NCI-H1436 (cell line): ENCODE measurements at regions not wholly inside any gene's neighbourhood (a gene's known extent, or its start where the extent isn't known, plus 50 kb on each side); places are given as distances from the start of the nearest gene placed in this dataset.
"Not testable (repeated sequence)": the region's sequence is repeated elsewhere in the genome, so short reads cannot be mapped to it uniquely, and the experiment has no call there.

Experiments
- DNase-seq: peaks from one replicate; lab custom pipeline; 2025; lab: John Stamatoyannopoulos, UW

DNA sequence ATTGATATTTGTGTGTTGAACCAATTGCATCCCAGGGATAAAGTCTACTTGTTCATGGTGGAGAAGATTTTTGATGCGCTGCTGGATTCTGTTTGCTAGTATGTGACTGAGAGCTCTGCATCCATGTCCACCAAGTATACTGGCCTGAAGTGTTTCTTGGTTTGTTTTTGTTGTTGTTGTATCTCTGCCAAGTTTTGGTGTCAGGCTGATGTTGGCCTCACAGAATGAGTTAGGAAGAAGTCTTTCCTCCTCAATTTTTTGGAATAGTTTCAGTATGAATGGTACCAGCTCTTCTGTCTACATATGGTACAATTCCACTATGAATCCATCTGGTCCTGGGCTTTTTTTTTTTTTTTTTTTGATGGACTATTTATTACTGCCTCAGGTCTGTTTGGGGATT is 50.9 kb upstream of the OSTN start:
- DNase-seq, result no peak

DNA sequence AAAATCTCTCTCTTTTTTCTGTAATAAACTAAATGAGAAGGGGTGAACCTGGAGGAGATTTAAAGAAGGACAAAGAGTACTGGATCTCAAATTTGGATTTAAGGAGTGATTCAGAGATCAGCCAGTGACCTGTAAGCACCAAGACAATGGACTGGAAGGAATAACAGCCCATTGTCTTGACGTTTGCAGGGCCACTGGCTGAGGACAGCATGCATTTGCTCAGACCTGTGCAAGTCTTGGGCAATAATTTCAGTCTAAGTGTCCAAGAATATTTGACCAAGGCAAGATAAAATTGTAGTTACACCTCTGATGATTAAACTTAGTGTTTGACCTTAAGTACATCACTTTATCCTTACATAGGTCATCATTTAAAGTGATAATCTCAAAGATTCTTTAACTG is 55.8 kb upstream of the OSTN start:
- no peak for DNase-seq

- no peak for DNase-seq
Measured at GRCh38 chr3:191141728-191142127, 57.3 kb upstream of the OSTN start.

DNA sequence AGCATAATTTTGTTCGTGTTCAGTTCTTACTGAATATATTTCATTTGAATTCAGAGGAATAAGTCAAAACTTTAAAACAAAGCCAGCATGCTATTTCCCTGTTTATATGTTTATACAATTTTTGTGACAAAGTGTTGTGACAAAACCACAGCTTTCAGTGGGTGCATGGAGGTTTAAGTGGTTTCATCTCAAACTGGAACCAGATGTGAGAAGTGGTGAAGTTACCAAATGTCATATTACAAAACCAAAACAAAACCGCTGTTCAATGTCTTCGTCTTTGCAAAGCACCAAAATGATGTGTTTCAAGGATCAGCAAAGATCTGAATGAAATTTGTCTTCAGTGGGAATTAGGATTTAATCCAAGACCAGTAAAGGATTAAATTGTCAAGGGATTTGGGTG is 59.3 kb upstream of the OSTN start:
- no peak for DNase-seq

DNA sequence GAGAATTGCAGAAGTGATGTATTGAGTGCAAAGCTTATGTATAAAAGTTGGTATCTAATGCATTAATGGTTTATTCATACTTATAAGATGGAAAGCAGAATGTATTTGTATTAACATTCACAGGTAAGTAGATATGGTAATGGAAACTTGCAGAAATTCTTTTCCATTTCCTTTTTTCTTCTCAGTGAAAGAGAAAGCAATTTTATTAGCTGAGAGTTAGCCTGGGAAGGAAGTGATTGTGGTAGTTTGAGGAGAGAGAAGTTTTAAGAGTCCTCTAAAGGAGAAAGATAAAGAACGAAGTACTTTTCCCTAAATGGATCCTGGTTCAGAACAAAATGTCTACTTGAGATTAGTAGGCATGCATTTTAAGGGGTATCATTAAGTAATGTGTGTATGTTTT is 60.1 kb upstream of the OSTN start:
- no peak for DNase-seq

DNA sequence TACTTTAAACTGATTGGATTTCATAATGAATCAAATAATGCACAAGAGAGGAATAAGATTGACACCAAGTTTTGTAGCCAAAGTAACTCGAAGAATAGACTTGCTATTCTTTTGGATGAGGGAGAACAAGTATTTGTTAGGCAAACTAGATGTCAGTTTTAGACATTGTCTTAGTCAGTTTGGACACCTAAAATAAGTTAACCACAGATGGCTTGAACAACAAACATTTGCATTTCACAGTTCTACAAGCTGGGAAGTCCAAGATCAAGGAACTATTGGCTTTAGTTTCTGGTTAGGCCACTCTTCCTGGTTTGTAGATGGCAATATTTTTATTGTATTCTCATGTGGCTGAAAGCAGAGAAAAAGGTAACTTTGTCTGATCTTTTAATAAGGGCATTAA is 61.3 kb upstream of the OSTN start:
- no peak for DNase-seq

DNA sequence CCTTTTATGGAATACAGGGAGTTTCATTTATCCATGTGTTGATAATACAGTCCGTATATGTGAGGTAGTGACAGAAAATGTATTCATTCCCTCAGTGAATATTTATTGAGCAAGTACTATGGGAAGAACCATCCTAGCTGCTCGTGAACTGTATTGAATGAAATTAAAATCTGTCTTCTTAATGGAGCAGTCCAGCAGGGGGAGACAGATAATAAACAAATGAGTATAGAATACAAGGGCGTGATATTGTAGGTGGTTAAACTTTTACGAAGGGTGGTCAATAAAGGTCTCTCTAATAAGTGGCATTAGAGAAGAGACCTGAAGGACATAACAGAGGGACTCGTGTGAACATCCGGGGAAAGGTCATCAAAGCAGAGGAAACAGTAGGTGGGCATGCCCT is 62.7 kb upstream of the OSTN start:
- DNase-seq, result no peak

- no peak for DNase-seq
Measured at GRCh38 chr3:191135175-191135574, 63.9 kb upstream of the OSTN start.

DNA sequence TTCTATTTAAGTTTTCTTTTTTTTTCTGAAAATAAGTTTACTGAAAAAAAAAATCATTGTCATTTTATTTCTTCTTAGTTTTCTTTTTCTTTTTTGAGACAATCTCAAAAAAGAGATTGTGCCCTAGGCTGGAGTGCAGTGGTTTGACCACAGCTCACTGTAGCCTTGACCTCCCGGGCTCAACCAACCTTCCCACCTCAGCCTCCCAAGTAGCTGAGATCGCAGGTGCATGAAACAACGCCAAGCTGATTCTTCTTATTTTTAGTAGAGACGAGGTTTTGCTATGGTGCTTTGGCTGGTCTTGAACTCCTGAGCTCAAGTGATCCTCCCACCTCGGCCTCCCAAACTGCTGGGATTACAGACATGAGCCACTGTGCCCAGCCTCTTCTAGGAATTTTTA is 65.7 kb upstream of the OSTN start:
- DNase-seq, result no peak

DNA sequence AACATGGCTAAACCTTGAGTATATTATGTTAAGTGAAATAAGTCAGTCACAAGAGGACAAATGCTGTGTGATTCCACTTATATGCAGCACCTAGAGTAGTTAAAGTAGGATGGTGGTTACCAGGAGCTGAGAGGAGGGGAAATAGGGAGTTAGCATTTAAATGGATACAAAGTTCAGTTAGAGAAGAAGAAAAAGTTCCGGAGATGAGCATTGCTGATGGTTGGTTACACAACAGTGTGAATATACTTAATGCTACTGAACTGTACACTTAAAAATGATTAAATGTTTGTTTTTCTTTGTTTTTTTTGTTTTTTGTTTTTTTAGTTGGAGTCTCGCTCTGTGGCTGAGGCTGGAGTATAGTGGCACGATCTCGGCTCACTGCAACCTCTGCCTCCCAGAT is 67.7 kb upstream of the OSTN start:
- no peak for DNase-seq

- DNase-seq, result not testable (repeated sequence)
Measured at GRCh38 chr3:191124891-191125290, 74.2 kb upstream of the OSTN start.

DNA sequence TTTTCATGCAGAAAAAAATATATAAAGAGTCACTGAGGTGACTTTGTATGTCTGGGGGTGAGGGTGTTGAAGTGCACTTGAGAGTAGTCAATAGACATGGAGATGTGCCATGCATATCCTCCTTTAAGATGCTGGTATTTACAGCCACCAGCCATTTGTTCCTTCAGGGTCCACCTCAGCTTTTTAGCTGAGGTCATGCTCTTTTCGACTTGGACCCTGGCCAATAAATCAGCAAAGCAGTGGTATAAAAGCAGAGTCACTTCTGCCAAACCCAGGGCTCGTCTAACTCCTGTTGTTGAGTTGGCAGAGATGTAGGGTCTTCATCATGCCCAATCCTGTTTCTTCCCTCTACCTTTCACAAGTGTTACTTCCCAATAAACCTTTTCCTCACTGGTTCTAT is 75.1 kb upstream of the OSTN start:
- no peak for DNase-seq

DNA sequence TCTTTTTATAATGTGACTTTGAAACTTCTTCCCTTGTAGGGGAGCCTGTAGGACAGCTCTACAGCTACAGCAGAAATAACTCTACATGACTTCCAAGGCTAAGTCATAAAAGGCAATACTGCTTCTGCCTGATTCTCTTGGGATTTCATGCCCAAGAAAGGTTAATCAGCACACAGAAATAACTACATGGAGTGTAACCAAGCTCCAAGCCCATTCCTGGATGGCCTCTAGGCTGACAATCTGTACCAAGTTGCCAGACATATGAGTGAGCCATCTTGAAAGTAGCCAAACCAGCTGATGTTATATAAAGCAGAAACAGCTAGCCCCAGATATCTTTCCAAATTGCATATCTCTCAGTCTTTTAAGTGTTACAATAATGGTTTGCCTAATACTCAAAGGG is 75.8 kb upstream of the OSTN start:
- no peak for DNase-seq

DNA sequence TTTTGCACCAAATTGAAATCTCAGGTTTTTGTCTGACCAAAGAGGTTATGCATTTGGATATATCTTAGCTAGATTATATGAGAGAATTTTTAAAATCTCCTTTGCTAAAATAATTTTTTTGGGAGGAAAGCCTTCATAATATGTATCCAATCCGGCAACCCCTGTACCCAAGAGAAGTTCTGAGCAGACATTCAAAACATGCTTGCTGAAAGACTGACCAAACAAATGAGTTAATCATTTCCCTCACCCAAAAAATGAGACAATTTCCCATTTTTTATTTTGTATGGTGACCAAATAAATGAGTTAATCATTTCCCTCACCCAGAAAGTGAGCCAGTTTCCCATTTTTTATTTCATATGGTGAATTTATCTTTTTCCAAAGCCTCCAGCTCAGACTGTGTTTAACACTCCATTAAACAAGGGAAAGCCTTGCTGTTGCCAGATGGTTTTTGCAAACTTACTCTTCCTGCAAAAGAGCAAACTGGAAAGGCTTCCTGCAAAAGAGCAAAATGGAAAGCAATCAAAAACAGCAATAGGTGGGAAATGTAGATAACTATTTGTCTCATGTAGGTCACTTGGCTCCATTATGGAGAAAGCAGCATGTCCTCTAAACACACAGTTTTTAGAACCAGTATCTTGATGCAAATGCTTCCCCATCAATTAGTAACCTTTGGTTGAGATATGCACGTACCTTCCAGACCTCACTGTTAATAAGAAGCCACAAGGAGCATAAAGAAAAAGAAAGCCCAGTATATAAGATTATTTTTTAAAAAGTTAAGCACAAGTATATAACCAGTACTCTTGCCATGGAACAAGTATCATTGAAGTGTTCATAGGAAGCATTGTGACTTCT is 78.4 kb upstream of the OSTN start:
- DNase-seq, result no peak

DNA sequence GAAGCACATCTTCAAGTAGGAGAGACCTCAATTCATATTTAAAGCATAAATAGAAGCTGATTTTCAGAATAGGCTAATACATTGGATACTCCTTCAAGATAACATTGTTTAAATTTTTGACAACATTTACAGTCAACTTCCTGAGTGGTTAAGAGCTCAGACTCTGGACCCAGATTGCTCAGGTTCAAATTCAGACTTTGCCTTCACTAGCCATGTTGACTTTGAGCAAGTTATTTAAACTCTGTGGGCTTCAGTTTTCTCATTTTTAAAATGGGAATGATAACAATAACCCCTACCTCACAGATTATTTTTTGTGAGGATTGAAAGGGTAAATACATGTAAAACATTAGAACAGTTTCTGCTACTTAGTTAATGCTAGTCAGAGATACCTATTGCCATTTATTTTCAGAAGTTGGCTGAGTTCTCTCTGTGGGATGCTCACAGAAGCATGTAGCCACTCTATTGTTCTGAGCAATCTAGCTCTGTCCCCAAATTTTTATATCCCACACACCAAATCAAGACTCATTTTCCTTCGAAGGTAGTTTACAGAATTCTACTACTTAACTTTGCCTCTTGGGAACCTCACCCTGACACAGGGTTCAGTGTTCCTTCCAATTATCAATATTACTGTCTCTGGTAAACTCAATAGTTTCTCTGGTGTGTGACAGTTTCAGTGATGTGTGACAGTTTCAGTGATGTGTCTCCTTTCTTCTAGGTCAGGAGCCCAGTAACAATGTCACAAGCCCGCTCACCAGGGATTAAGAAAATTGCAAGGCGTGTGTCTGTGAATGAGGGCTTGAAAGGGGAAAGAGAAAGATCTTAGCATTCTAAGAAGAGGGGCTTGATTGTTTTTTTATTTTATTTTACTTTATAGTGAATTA is 79.4 kb upstream of the OSTN start:
- DNase-seq, result no peak

DNA sequence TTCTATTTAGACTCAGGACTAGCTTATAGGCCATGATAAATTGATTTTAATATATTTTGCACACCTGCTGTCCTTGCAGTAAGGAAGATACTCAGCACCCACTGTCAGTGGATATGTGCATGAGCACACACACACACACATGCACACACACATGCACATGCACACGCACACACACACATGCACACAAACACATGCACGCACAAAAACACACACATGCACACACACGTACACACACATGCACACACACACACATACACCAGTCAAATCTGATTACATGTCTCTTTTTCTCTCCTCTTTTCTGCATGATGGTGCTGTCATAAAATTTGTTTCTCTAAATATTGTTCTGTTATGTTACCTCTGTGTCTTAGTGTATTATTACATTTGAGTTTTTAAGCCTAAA is 87.3 kb upstream of the OSTN start:
- no peak for DNase-seq

DNA sequence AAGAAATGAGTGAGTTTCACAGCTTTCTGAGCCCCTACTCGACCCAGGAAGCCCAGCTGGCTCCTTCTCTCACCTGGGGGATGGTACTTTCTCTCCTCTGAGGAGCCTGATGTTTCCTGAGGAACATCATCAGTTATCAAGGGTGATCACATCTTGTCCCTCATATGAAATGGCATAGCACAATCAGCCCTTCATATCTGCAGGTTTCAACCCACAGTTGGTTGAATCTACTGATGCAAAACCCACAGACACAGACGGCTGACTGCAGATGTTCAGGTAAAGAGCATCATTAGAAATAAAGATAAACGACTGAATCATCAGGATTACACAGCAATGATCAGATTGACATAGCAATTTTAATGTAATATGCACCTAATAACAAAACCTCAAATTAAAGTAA is 93.6 kb upstream of the OSTN start:
- no peak for DNase-seq

DNA sequence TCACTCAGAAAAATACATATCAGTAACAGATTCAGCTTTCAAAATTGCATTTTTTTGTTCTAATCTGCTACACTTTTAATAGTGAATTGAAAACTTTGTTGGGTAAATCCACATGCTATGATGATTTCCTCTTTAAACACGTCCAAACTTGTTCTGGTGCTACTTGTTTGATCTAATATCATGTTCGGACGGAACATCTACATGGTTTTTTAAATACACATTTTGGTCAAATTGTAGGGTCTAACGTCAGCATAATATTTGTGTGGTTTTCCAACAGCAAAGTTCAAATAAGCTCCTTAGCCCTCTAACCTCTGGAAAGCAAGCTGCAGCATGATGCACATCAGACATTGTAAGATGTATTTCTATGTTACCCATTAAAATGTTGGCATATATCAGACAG is 98.5 kb upstream of the OSTN start:
- DNase-seq, result no peak

GRCh38 chr3:191094057-191094845 is 104.8 kb upstream of the OSTN start:
- no peak for DNase-seq

DNA sequence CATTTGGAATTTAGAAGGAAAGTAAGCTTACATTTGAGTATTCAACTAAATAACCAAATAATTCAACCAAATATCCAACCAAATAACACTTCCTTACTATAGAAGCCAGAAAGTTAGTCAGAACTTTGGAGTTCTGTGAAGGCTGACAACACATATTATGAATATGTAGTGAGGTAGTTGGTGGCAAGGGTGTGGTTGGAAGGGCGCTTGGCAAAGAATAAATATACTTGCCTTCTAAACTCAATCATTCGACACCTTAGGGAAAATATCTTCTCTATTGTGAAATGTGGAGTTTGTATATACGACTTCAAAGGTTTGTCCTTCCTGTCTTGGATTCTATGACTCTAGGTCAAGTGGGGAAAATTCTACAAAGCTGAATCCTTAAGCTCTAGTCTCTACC is 111.7 kb upstream of the OSTN start:
- no peak for DNase-seq

DNA sequence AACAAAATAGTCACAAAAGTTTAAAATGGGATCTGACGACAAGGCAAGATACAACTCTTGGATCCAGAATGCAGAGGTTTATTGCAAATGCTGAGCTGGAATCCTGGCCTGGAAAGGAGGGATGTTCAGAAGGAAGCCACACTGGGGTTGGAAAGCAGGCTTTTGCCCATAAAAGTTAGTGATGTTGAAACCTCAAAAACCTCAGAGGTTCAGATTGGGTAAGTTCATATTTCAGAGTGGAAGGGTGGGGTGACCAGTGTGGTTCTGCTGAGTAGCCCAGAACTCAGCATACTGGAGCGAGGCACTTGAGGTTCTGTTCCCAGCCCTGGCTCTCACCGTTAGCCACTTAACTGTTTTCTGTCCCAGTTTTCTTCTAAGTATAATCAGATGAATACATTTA is 114.0 kb upstream of the OSTN start:
- DNase-seq, result no peak

GRCh38 chr3:191078913-191079312 is 120.1 kb upstream of the OSTN start:
- not testable (repeated sequence) for DNase-seq
